Colonic mucosa (tissue), 4 donors: ENCODE measurements at regions not wholly inside any gene's neighbourhood (a gene's known extent, or its start where the extent isn't known, plus 50 kb on each side); places are given as distances from the start of the nearest gene placed in this dataset.

ENCODE experiments used
- DNase-seq: peaks from one replicate; pipeline ENCODE4 v3.0.0-alpha.2; 2020
- H3K27ac ChIP-seq: fragments of 200-600 bp; one replicate; pipeline ENCODE4 v1.8.0; 2021
- H3K27me3 ChIP-seq: fragments of 200-600 bp; one replicate; pipeline ENCODE4 v1.8.0; 2021
- H3K36me3 ChIP-seq: fragments of 200-600 bp; one replicate; pipeline ENCODE4 v1.8.0; 2021
- H3K4me1 ChIP-seq: fragments of 200-600 bp; one replicate; pipeline ENCODE4 v1.8.0; 2021; ENCODE audit warnings: mild to moderate bottlenecking
- H3K4me3 ChIP-seq: fragments of 200-600 bp; one replicate; pipeline ENCODE4 v1.8.0; 2021
- H3K9ac ChIP-seq, 2 donors: one replicate each; pipeline ENCODE4 v1.7.0; 2013; ENCODE audit warnings: control low read depth in 2 of 2, low read depth in 2 of 2, low read length in 2 of 2
- H3K9me3 ChIP-seq: fragments of 200-600 bp; one replicate; pipeline ENCODE4 v1.8.0; 2021
- CTCF ChIP-seq: fragments of 200-600 bp; IDR thresholded peaks from one replicate; pipeline ENCODE4 v1.8.0; 2022; ENCODE audit warnings: antibody characterized with exemption, mild to moderate bottlenecking
- intact Hi-C: fragments of 100-400 bp; cut with DNase I; formaldehyde crosslinking; loops from one replicate; pipeline ENCODE4 v1.14.1; 2022
- donor health status: healthy.
- donor health status: DM: no; HTN: no; CAD: no.
- donor health status: DM: no; HTN: no; CAD: no.

GRCh38 chr1:117719004-117719403, 113.2 kb downstream of the TENT5C start:
- Histone ChIP-seq H3K9ac (no peak overlapping the region), H3K27ac (no peak overlapping the region), H3K27me3 (no peaks in the 10 kb centered on the region), H3K4me1 (no peaks in the 10 kb centered on the region), H3K4me3 (no peak overlapping the region), H3K9me3 (no peaks in the 10 kb centered on the region), H3K36me3 (no peaks in the 10 kb centered on the region)
- no peak for DNase-seq
- intact Hi-C loops = no loop called here
- TF ChIP-seq CTCF = no peak

- intact Hi-C loops = no loop called here
- no peaks in the 10 kb centered on the region for H3K4me1 ChIP-seq
- H3K9me3 ChIP-seq = no peaks in the 10 kb centered on the region
- H3K27me3 ChIP-seq = no peaks in the 10 kb centered on the region
- H3K27ac ChIP-seq = no peak overlapping the region
- no peak for DNase-seq
- H3K36me3 ChIP-seq = no peaks in the 10 kb centered on the region
- H3K4me3 ChIP-seq = no peak overlapping the region
- no peak overlapping the region for H3K9ac ChIP-seq
- no peak for TF ChIP-seq CTCF
Measured at GRCh38 chr1:117732065-117732797, 126.4 kb downstream of the TENT5C start.

GRCh38 chr1:117732956-117733355, 127.1 kb downstream of the TENT5C start:
- Histone ChIP-seq H3K4me1 (no peaks in the 10 kb centered on the region), H3K36me3 (no peaks in the 10 kb centered on the region), H3K9ac (no peak overlapping the region), H3K27me3 (no peaks in the 10 kb centered on the region), H3K4me3 (no peak overlapping the region), H3K9me3 (no peaks in the 10 kb centered on the region), H3K27ac (no peak overlapping the region)
- intact Hi-C loops = no loop called here
- TF ChIP-seq CTCF = no peak
- DNase-seq = no peak

GRCh38 chr1:117734403-117734802, 128.6 kb downstream of the TENT5C start:
- no peaks in the 10 kb centered on the region for H3K36me3 ChIP-seq
- no peak for DNase-seq
- H3K9me3 ChIP-seq = no peaks in the 10 kb centered on the region
- TF ChIP-seq CTCF = no peak
- no peak overlapping the region for H3K9ac ChIP-seq
- H3K27me3 ChIP-seq = no peaks in the 10 kb centered on the region
- intact Hi-C loops = no loop called here
- H3K4me3 ChIP-seq = no peak overlapping the region
- no peak overlapping the region for H3K27ac ChIP-seq
- no peaks in the 10 kb centered on the region for H3K4me1 ChIP-seq

- peak; percentile 61 for DNase-seq
- Histone ChIP-seq H3K9ac (no peak overlapping the region), H3K36me3 (no peaks in the 10 kb centered on the region), H3K9me3 (no peaks in the 10 kb centered on the region), H3K4me1 (no peaks in the 10 kb centered on the region), H3K27ac (no peak overlapping the region), H3K4me3 (peak overlapping the region; percentile 14), H3K27me3 (no peaks in the 10 kb centered on the region)
- TF ChIP-seq CTCF = no peak
- intact Hi-C loops = no loop called here
Measured at GRCh38 chr1:117735045-117735992, 129.5 kb downstream of the TENT5C start.
